ENCODE measurements at regions not wholly inside any gene's neighbourhood (a gene's known extent, or its start where the extent isn't known, plus 50 kb on each side); places are given as distances from the start of the nearest gene placed in this dataset.

GRCh38 chr6:93124006-93124632, 295.2 kb downstream of the EPHA7 start:
- H3K36me3 Mint-ChIP-seq (ENCODE audit: low read depth): no peaks in the 10 kb centered on the region
- H3K27ac Mint-ChIP-seq: no peak overlapping the region
- no peaks in the 10 kb centered on the region for H3K27me3 Mint-ChIP-seq
- no peak for ATAC-seq (ENCODE audit: low read depth)
- no peak for DNase-seq
- no peaks in the 10 kb centered on the region for H3K4me1 Mint-ChIP-seq
- H3K4me3 Mint-ChIP-seq: no peak overlapping the region
- no peak for TF ChIP-seq CTCF (IDR thresholded peaks at IDR 0.05)
- ChIA-PET CTCF (no interaction called here), POLR2A (no interaction called here)
- peaks cover 7% of the 10 kb centered on the region for H3K9me3 Mint-ChIP-seq
- intact Hi-C loops (cut with micrococcal nuclease): no loop called here

GRCh38 chr6:93123585-93123984, 295.8 kb downstream of the EPHA7 start:
- H3K36me3 Mint-ChIP-seq (ENCODE audit: low read depth): no peaks in the 10 kb centered on the region
- H3K27ac Mint-ChIP-seq: no peak overlapping the region
- no peak for DNase-seq
- no peaks in the 10 kb centered on the region for H3K4me1 Mint-ChIP-seq
- peaks cover 7% of the 10 kb centered on the region for H3K9me3 Mint-ChIP-seq
- ChIA-PET CTCF (no interaction called here), POLR2A (no interaction called here)
- intact Hi-C loops (cut with micrococcal nuclease): no loop called here
- no peak for ATAC-seq (ENCODE audit: low read depth)
- H3K27me3 Mint-ChIP-seq: no peaks in the 10 kb centered on the region
- no peak overlapping the region for H3K4me3 Mint-ChIP-seq
- no peak for TF ChIP-seq CTCF (IDR thresholded peaks at IDR 0.05)

- H3K27ac Mint-ChIP-seq: no peak overlapping the region
- CTCF ChIA-PET: no interaction called here
- peaks cover 5% of the 10 kb centered on the region for H3K9me3 Mint-ChIP-seq
- H3K27me3 Mint-ChIP-seq: no peaks in the 10 kb centered on the region
- ATAC-seq (ENCODE audit: low read depth): no peak
- POLR2A ChIA-PET: no interaction called here
- no peak for TF ChIP-seq CTCF (IDR thresholded peaks at IDR 0.05)
- DNase-seq: no peak
- no peaks in the 10 kb centered on the region for H3K36me3 Mint-ChIP-seq (ENCODE audit: low read depth)
- no peaks in the 10 kb centered on the region for H3K4me1 Mint-ChIP-seq
- H3K4me3 Mint-ChIP-seq: no peak overlapping the region
- intact Hi-C loops (cut with micrococcal nuclease): no loop called here
Observed at GRCh38 chr6:93120154-93120742, 299.1 kb downstream of the EPHA7 start.

GRCh38 chr6:93105907-93106306, 313.5 kb downstream of the EPHA7 start:
- intact Hi-C loops (cut with micrococcal nuclease): no loop called here
- ATAC-seq (ENCODE audit: low read depth) (no peak), DNase-seq (no peak)
- Mint-ChIP-seq H3K27me3 (no peaks in the 10 kb centered on the region), H3K9me3 (peaks cover 8% of the 10 kb centered on the region), H3K4me3 (no peak overlapping the region), H3K36me3 (ENCODE audit: low read depth) (no peaks in the 10 kb centered on the region), H3K27ac (no peak overlapping the region), H3K4me1 (no peaks in the 10 kb centered on the region)
- CTCF ChIA-PET: no interaction called here
- POLR2A ChIA-PET: no interaction called here
- TF ChIP-seq CTCF (IDR thresholded peaks at IDR 0.05): no peak

GRCh38 chr6:93105017-93105416, 314.3 kb downstream of the EPHA7 start:
- intact Hi-C loops (cut with micrococcal nuclease): no loop called here
- peaks cover 12% of the 10 kb centered on the region for H3K9me3 Mint-ChIP-seq
- H3K27me3 Mint-ChIP-seq: no peaks in the 10 kb centered on the region
- no peak overlapping the region for H3K4me3 Mint-ChIP-seq
- no peak overlapping the region for H3K27ac Mint-ChIP-seq
- no peaks in the 10 kb centered on the region for H3K4me1 Mint-ChIP-seq
- POLR2A ChIA-PET: no interaction called here
- no peaks in the 10 kb centered on the region for H3K36me3 Mint-ChIP-seq (ENCODE audit: low read depth)
- CTCF ChIA-PET: no interaction called here
- no peak for DNase-seq
- TF ChIP-seq CTCF (IDR thresholded peaks at IDR 0.05): no peak
- no peak for ATAC-seq (ENCODE audit: low read depth)

Data from activated B cell treated with CpG ODN at 0.5 μM for 24 hours (primary cell).